K562 (cell line): ENCODE measurements at regions not wholly inside any gene's neighbourhood (a gene's known extent, or its start where the extent isn't known, plus 50 kb on each side); places are given as distances from the start of the nearest gene placed in this dataset.

Source experiments
- ATAC-seq: fragments of 200-7000 bp; cut with Tn5 transposase; 3 replicates; pipeline ENCODE4 v1.9.1; 2020; ENCODE audit warnings: moderate library complexity
- BruUV-seq: library from RNA; stranded (reverse); fragments of 400-500 nt; replicated peaks from 2 replicates; lab custom pipeline; 2021; lab: Mats Ljungman, UMichigan
- CTCF ChIA-PET: fragments of 300-600 bp; formaldehyde crosslinking; extraction: SDS; loops from one replicate; lab custom pipeline; 2021; ENCODE audit warnings: low intra/inter-chr PET ratio; lab: Yijun Ruan, JAX
- POLR2A ChIA-PET: fragments of 300-600, 350-650 bp; sonication (Branson Sonifier 250); formaldehyde crosslinking; extraction: SDS; loops from one replicate; lab custom pipeline; 2021; ENCODE audit warnings: antibody characterized with exemption, inconsistent platforms; lab: Yijun Ruan, JAX
- DNase-seq, 4 experiments: peaks; one replicate each; pipeline versions ENCODE4 v3.0.0 to v3.0.0-alpha.2; 2011 to 2018; ENCODE audit warnings: low spot score in 3 of 4, mixed read lengths in 3 of 4; ENCODE audit errors: extremely low read depth in 1 of 4
- FAIRE-seq: peaks from 2 replicates; lab custom pipeline; 2011; peaks lifted over from hg19 to GRCh38; lab: Jason Lieb, UNC
- H2AFZ ChIP-seq: 2 replicates; pipeline ENCODE4 v1.6.0; 2011; ENCODE audit warnings: low read depth, low read length, control low read depth, inconsistent platforms
- H3K27ac ChIP-seq: fragments of 200-600 bp; 3 replicates; pipeline ENCODE4 v1.8.0; 2011; ENCODE audit warnings: low read depth, mild to moderate bottlenecking, control low read depth, inconsistent platforms, low read length, moderate library complexity, mixed read lengths; ENCODE audit errors: extremely low read depth
- H3K27me3 ChIP-seq, 2 experiments: fragments of 300-600 bp in 1 of 2; 2 replicates in 1 of 2; 3 replicates in 1 of 2; pipeline versions ENCODE4 v1.6.0 to v1.8.0; 2011; ENCODE audit warnings: inconsistent platforms in 2 of 2, low read length in 2 of 2, mild to moderate bottlenecking in 1 of 2, mixed read lengths in 1 of 2, moderate library complexity in 1 of 2; ENCODE audit not compliant: control insufficient read depth in 2 of 2, insufficient read depth in 2 of 2
- H3K36me3 ChIP-seq: fragments of 300-600 bp; 3 replicates; pipeline ENCODE4 v1.8.0; 2011; ENCODE audit warnings: mild to moderate bottlenecking, low read length, inconsistent platforms; ENCODE audit not compliant: control insufficient read depth, insufficient read depth
- H3K4me1 ChIP-seq, 2 experiments: fragments of 200-600 bp in 1 of 2; replicated peaks in 1 of 2; 2 replicates in 1 of 2; 3 replicates in 1 of 2; pipeline versions ENCODE4 v1.5.1 to v1.8.0; 2011; ENCODE audit warnings: inconsistent platforms in 2 of 2, low read length in 2 of 2, mild to moderate bottlenecking in 1 of 2, mixed read lengths in 1 of 2, moderate library complexity in 1 of 2; ENCODE audit not compliant: control insufficient read depth in 2 of 2, insufficient read depth in 2 of 2
- H3K4me2 ChIP-seq: 2 replicates; pipeline ENCODE4 v1.6.1; 2011; ENCODE audit warnings: low read length, control low read depth, inconsistent platforms, mixed read lengths; ENCODE audit not compliant: insufficient read depth
- H3K4me3 ChIP-seq: fragments of 200-600 bp; sonication (generic), shearing (Covaris generic); 2 replicates; pipeline ENCODE4 v1.5.1; 2016; ENCODE audit warnings: control low read depth, inconsistent platforms
- H3K79me2 ChIP-seq: fragments of 200-600 bp; 3 replicates; pipeline ENCODE4 v1.8.0; 2011; ENCODE audit warnings: low read length, inconsistent platforms; ENCODE audit not compliant: control insufficient read depth, insufficient read depth
- H3K9ac ChIP-seq, 2 experiments: 2 replicates each; pipeline versions ENCODE4 v1.6.0 to v1.6.1; 2011; ENCODE audit warnings: low read depth in 2 of 2, low read length in 2 of 2, control low read depth in 1 of 2, inconsistent platforms in 1 of 2, mild to moderate bottlenecking in 1 of 2, mixed read lengths in 1 of 2; ENCODE audit not compliant: insufficient read depth in 1 of 2
- H3K9me1 ChIP-seq: one replicate; pipeline ENCODE4 v1.6.0; 2011; ENCODE audit warnings: inconsistent platforms, mild to moderate bottlenecking, low read length, moderate library complexity; ENCODE audit not compliant: control insufficient read depth, insufficient read depth
- H3K9me3 ChIP-seq: replicated peaks from 2 replicates; pipeline ENCODE4 v1.5.1; 2011; ENCODE audit warnings: low read depth, low read length, inconsistent platforms; ENCODE audit not compliant: control insufficient read depth, insufficient read depth
- H4K20me1 ChIP-seq: replicated peaks from 2 replicates; pipeline ENCODE4 v1.6.1; 2011; ENCODE audit warnings: low read length, inconsistent platforms, mixed read lengths; ENCODE audit not compliant: control insufficient read depth, insufficient read depth
- CBX3 ChIP-seq, 2 experiments: IDR thresholded peaks; 1 replicate in 1 of 2; 2 replicates in 1 of 2; pipeline ENCODE4 v1.6.1; 2012; ENCODE audit warnings: inconsistent platforms in 2 of 2, low read length in 2 of 2, borderline replicate concordance in 1 of 2, control low read depth in 1 of 2
- CREB5 ChIP-seq: fragments of 250-450 bp; sonication (Bioruptor Pico); IDR thresholded peaks from 2 replicates; pipeline ENCODE4 v1.5.0; 2020; ENCODE audit warnings: mild to moderate bottlenecking
- ELK3 ChIP-seq: fragments of 450-650 bp; formaldehyde crosslinking; IDR thresholded peaks from 2 replicates; pipeline ENCODE4 v1.4.0; 2020; ENCODE audit warnings: mild to moderate bottlenecking
- FOXP1 ChIP-seq: sonication (generic); formaldehyde crosslinking; IDR thresholded peaks from 2 replicates; pipeline ENCODE4 v1.8.0; 2022; ENCODE audit warnings: mild to moderate bottlenecking, missing genetic modification reagents
- FUS ChIP-seq: fragments of 200-400 bp; formaldehyde crosslinking; optimal IDR thresholded peaks from 2 replicates; pipeline ENCODE3; 2017; ENCODE audit warnings: low read depth, low read length
- ZKSCAN3 ChIP-seq: fragments of 250-450 bp; sonication (Bioruptor Pico); IDR thresholded peaks from 2 replicates; pipeline ENCODE4 v1.4.0; 2020
- ZZZ3 ChIP-seq: fragments of 450-650 bp; IDR thresholded peaks from 2 replicates; pipeline ENCODE4 v1.6.1; 2016; ENCODE audit warnings: antibody characterized with exemption, mild to moderate bottlenecking, moderate library complexity
- WGBS: fragments of 100-300 bp; shearing (Covaris generic); methylation state at CpG from one replicate; pipeline ENCODE4 v1.1.6; 2016; ENCODE audit warnings: low coverage, mixed read lengths; ENCODE audit not compliant: insufficient coverage; ENCODE audit errors: missing lambda C conversion rate; 5-methylcytosine and 5-hydroxymethylcytosine counted together
- in situ Hi-C: fragments of 300-500 bp; cut with MboI; formaldehyde crosslinking; loops from 4 replicates; pipeline ENCODE4 v1.15.0; 2018; ENCODE audit warnings: inconsistent platforms, mixed read lengths
- intact Hi-C: fragments of 100-400 bp; cut with micrococcal nuclease; formaldehyde crosslinking; loops from 2 replicates; pipeline ENCODE4 v1.14.2; 2022
- TF ChIP-seq, protein P1 (sequence below): sonication (generic); formaldehyde crosslinking; IDR thresholded peaks from 2 replicates; pipeline ENCODE4 v1.8.0; 2022; ENCODE audit warnings: mild to moderate bottlenecking, missing genetic modification reagents

DNA sequence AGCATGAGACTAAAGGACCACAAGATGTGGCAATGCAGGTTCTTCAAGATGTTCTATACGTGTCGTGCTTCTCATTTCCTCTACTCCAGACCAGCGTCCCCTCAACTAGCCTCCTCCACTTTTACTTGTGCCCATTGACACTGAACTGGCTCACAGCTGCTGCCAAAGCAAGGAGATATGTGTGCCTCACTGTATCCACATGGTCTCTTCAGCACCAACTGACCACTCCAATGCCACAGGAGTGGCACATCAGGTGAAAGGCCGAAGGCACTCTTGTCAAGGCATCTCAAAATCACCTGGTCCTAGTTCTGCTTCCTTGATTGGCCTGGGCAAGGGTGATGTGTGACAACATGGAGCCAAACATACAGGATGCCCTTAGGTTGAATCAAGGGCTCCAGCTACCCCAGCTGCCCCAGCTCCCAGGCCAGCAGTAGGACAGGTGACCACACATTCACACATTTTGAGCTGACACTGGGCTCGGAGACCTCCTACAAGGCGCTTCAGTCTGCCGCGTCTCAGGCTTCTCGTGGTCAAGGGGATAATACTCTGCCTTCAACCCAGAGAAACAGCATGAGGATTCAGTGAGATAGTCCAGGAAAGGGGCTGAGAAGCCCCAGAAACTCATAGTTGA is 205.2 kb upstream of the CDH4 start:
- Histone ChIP-seq H3K9me1 (no peaks in the 10 kb centered on the region), H3K4me2 (no peak overlapping the region), H3K4me1 (no peaks in the 10 kb centered on the region), H3K36me3 (no peaks in the 10 kb centered on the region), H3K9me3 (no peaks in the 10 kb centered on the region), H3K27me3 (no peaks in the 10 kb centered on the region), H3K27ac (no peak overlapping the region), H2AFZ (no peak overlapping the region), H3K79me2 (no peaks in the 10 kb centered on the region), H3K9ac (no peak overlapping the region), H4K20me1 (no peaks in the 10 kb centered on the region), H3K4me3 (no peak overlapping the region)
- intact Hi-C loops: no loop called here
- TF ChIP-seq, protein P1, sequence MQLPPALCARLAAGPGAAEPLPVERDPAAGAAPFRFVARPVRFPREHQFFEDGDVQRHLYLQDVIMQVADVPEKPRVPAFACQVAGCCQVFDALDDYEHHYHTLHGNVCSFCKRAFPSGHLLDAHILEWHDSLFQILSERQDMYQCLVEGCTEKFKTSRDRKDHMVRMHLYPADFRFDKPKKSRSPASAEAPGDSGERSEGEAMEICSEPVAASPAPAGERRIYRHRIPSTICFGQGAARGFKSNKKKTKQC (CRISPR knock-in tag): no peak
- no peak for TF ChIP-seq ELK3 (CRISPR knock-in tag)
- no peak for TF ChIP-seq FOXP1 (CRISPR knock-in tag)
- TF ChIP-seq ZZZ3: no peak
- TF ChIP-seq CREB5: no peak
- no peak for TF ChIP-seq ZKSCAN3 (CRISPR knock-in tag)
- no peak for TF ChIP-seq CBX3 (IDR thresholded peaks at IDR 0.05; ENCODE audit: borderline replicate concordance in 1 of 2, low read length in 2 of 2)
- no peak for TF ChIP-seq FUS
- ChIA-PET CTCF (no interaction called here), POLR2A (no interaction called here)
- 0% methylated on average over 9 of the region's 9 CpGs for WGBS
- in situ Hi-C loops: no loop called here
- ATAC-seq (no peak), FAIRE-seq (no peak), DNase-seq (no peak)
- no TSS peak for BruUV-seq
